ENCODE measurements at regions not wholly inside any gene's neighbourhood (a gene's known extent, or its start where the extent isn't known, plus 50 kb on each side); places are given as distances from the start of the nearest gene placed in this dataset.

- DNase-seq = no peak
- Histone ChIP-seq H3K4me3 (no peak overlapping the region), H3K4me1 (no peaks in the 10 kb centered on the region), H3K9me3 (no peaks in the 10 kb centered on the region), H3K36me3 (no peaks in the 10 kb centered on the region), H3K27ac (no peak overlapping the region), H3K27me3 (replicated peaks in 1 of 7) (peaks cover 0 to 28% (median 0%) of the 10 kb centered on the region in 7 donors)
- intact Hi-C loops (cut with DNase I; ENCODE audit: low total_unique reads) = no loop called here
- TF ChIP-seq POLR2AphosphoS5 (IDR thresholded peaks at IDR 0.05) = no peak
- TF ChIP-seq CTCF (IDR thresholded peaks at IDR 0.05 in 8 of 11, conservative IDR thresholded peaks at IDR 0.05 in 3 of 11) = no peak
- TF ChIP-seq POLR2A (IDR thresholded peaks at IDR 0.05) = no peak
- 81 to 93% (median 89%) methylated on average over 5 of the region's 5 CpGs for WGBS, 5 donors
Measured at GRCh38 chr10:130580975-130581374, 444.8 kb downstream of the GLRX3 start.

GRCh38 chr10:130587718-130588117, 451.5 kb downstream of the GLRX3 start:
- Histone ChIP-seq H3K9me3 (peaks cover 0 to 6% (median 0%) of the 10 kb centered on the region in 8 donors), H3K27me3 (replicated peaks in 1 of 7) (no peaks in the 10 kb centered on the region), H3K27ac (no peak overlapping the region), H3K36me3 (no peaks in the 10 kb centered on the region), H3K4me1 (no peaks in the 10 kb centered on the region), H3K4me3 (no peak overlapping the region)
- no peak for DNase-seq
- 77 to 87% (median 83%) methylated on average over 4 of the region's 4 CpGs for WGBS, 5 donors
- TF ChIP-seq POLR2A (IDR thresholded peaks at IDR 0.05) = no peak
- TF ChIP-seq CTCF (IDR thresholded peaks at IDR 0.05 in 8 of 11, conservative IDR thresholded peaks at IDR 0.05 in 3 of 11) = no peak
- TF ChIP-seq POLR2AphosphoS5 (IDR thresholded peaks at IDR 0.05) = no peak
- intact Hi-C loops (cut with DNase I; ENCODE audit: low total_unique reads) = no loop called here

GRCh38 chr10:130606001-130606405, 469.8 kb downstream of the GLRX3 start:
- peaks cover 0 to under 1% (median 0%) of the 10 kb centered on the region in 8 donors for H3K9me3 ChIP-seq
- H3K4me3 ChIP-seq = no peak overlapping the region
- no peaks in the 10 kb centered on the region for H3K4me1 ChIP-seq
- H3K36me3 ChIP-seq = no peaks in the 10 kb centered on the region
- DNase-seq = no peak
- peaks cover 0 to 13% (median 0%) of the 10 kb centered on the region in 7 donors for H3K27me3 ChIP-seq (replicated peaks in 1 of 7)
- 63 to 69% (median 65%) methylated on average over 9 of the region's 9 CpGs for WGBS, 5 donors
- intact Hi-C loops (cut with DNase I; ENCODE audit: low total_unique reads) = no loop called here
- no peak overlapping the region for H3K27ac ChIP-seq
- TF ChIP-seq CTCF (IDR thresholded peaks at IDR 0.05 in 8 of 11, conservative IDR thresholded peaks at IDR 0.05 in 3 of 11) (no peak), POLR2AphosphoS5 (IDR thresholded peaks at IDR 0.05) (no peak), POLR2A (IDR thresholded peaks at IDR 0.05) (no peak)

GRCh38 chr10:130607366-130607765, 471.2 kb downstream of the GLRX3 start:
- WGBS, 5 donors = 82 to 90% (median 83%) methylated on average over 9 of the region's 9 CpGs
- no peak for TF ChIP-seq POLR2AphosphoS5 (IDR thresholded peaks at IDR 0.05)
- TF ChIP-seq POLR2A (IDR thresholded peaks at IDR 0.05) = no peak
- TF ChIP-seq CTCF (IDR thresholded peaks at IDR 0.05 in 8 of 11, conservative IDR thresholded peaks at IDR 0.05 in 3 of 11) = no peak
- Histone ChIP-seq H3K36me3 (no peaks in the 10 kb centered on the region), H3K27ac (no peak overlapping the region), H3K9me3 (peaks cover 0 to 14% (median 9%) of the 10 kb centered on the region in 8 donors), H3K4me3 (no peak overlapping the region), H3K4me1 (no peaks in the 10 kb centered on the region), H3K27me3 (replicated peaks in 1 of 7) (peaks cover 0 to 13% (median 0%) of the 10 kb centered on the region in 7 donors)
- DNase-seq = no peak
- intact Hi-C loops (cut with DNase I; ENCODE audit: low total_unique reads) = no loop called here
